ENCODE measurements at regions not wholly inside any gene's neighbourhood (a gene's known extent, or its start where the extent isn't known, plus 50 kb on each side); places are given as distances from the start of the nearest gene placed in this dataset.

DNA sequence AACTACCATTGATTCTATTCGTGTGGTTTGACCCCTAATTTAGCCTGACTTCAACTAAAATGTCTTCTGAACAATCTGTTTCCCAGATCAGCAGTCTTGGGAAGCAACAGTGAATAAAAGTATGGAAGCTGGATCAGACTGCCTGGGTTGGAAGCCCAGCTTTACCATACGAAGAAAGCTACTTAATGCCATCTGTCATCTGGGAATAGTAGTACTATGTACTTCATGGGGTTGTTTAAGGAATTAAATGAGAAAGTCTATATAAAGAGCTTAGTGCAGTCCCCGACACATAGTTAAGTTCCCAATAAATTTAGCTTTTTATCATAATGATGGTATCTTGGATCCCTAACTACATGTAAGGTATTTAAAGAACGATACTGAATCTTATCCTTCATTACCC lies 151.5 kb upstream of the ERCC4 start:
- TF ChIP-seq, protein P1, sequence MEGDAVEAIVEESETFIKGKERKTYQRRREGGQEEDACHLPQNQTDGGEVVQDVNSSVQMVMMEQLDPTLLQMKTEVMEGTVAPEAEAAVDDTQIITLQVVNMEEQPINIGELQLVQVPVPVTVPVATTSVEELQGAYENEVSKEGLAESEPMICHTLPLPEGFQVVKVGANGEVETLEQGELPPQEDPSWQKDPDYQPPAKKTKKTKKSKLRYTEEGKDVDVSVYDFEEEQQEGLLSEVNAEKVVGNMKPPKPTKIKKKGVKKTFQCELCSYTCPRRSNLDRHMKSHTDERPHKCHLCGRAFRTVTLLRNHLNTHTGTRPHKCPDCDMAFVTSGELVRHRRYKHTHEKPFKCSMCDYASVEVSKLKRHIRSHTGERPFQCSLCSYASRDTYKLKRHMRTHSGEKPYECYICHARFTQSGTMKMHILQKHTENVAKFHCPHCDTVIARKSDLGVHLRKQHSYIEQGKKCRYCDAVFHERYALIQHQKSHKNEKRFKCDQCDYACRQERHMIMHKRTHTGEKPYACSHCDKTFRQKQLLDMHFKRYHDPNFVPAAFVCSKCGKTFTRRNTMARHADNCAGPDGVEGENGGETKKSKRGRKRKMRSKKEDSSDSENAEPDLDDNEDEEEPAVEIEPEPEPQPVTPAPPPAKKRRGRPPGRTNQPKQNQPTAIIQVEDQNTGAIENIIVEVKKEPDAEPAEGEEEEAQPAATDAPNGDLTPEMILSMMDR (conservative IDR thresholded peaks at IDR 0.05; ENCODE audit: low read depth in 2 of 2) = no peak
- TF ChIP-seq EZH2 (IDR thresholded peaks at IDR 0.05; ENCODE audit: low read depth, unreplicated experiment) = no peak
- no peak for TF ChIP-seq CREB1 (CRISPR knock-in tag; IDR thresholded peaks at IDR 0.05; ENCODE audit: low read depth)
